H1 (cell line): ENCODE measurements at regions not wholly inside any gene's neighbourhood (a gene's known extent, or its start where the extent isn't known, plus 50 kb on each side); places are given as distances from the start of the nearest gene placed in this dataset.

Source experiments
- CHD7 ChIP-seq: fragments of 300-600 bp; sonication (generic); IDR thresholded peaks from 2 replicates; pipeline ENCODE4 v1.7.1; 2012; ENCODE audit warnings: low read length, moderate library complexity, mild to moderate bottlenecking, inconsistent platforms; ENCODE audit not compliant: insufficient replicate concordance
- E2F6 ChIP-seq: IDR thresholded peaks from 2 replicates; pipeline ENCODE4 v1.6.1; 2012; ENCODE audit warnings: inconsistent platforms
- EGR1 ChIP-seq: IDR thresholded peaks from 2 replicates; pipeline ENCODE4 v1.6.1; 2011; ENCODE audit warnings: low read depth, low read length, borderline replicate concordance
- JUND ChIP-seq: IDR thresholded peaks from 2 replicates; pipeline ENCODE4 v1.6.1; 2011; ENCODE audit warnings: mild to moderate bottlenecking, improper control_type of control experiment, low read length
- MAFK ChIP-seq: IDR thresholded peaks from 2 replicates; pipeline ENCODE4 v1.6.1; 2012; ENCODE audit warnings: low read depth, mild to moderate bottlenecking, improper control_type of control experiment, low read length
- POLR2A ChIP-seq, 2 experiments: IDR thresholded peaks; 1 replicate in 1 of 2; 2 replicates in 1 of 2; pipeline ENCODE4 v1.6.1; 2011; ENCODE audit warnings: low read depth in 2 of 2, low read length in 2 of 2, mild to moderate bottlenecking in 2 of 2; ENCODE audit errors: control extremely low read depth in 1 of 2
- SP4 ChIP-seq: IDR thresholded peaks from 2 replicates; pipeline ENCODE4 v1.6.1; 2012; ENCODE audit warnings: low read length, inconsistent platforms
- SUZ12 ChIP-seq: fragments of 200-600 bp; sonication (generic); IDR thresholded peaks from 2 replicates; pipeline ENCODE4 v1.6.1; 2012; ENCODE audit warnings: mild to moderate bottlenecking, inconsistent platforms, low read length, moderate library complexity, mixed read lengths

- TF ChIP-seq CHD7 (no peak), SUZ12 (no peak), MAFK (no peak), JUND (no peak), SP4 (no peak), E2F6 (no peak), POLR2A (IDR thresholded peaks at IDR 0.05; ENCODE audit: control extremely low read depth in 1 of 2, low read depth in 2 of 2, low read length in 2 of 2) (no peak), EGR1 (no peak)
These were observed 491.2 kb upstream of the LCORL start (continued) for GRCh38 chr4:18512718-18513117.
